Liver (tissue), 3 donors: ENCODE measurements at regions not wholly inside any gene's neighbourhood (a gene's known extent, or its start where the extent isn't known, plus 50 kb on each side); places are given as distances from the start of the nearest gene placed in this dataset.

Source experiments
- ATF3 ChIP-seq: IDR thresholded peaks from 2 replicates; pipeline ENCODE4 v1.6.1; 2016; ENCODE audit warnings: antibody characterized with exemption
- FOXA1 ChIP-seq: IDR thresholded peaks from 2 replicates; pipeline ENCODE4 v1.6.1; 2016; ENCODE audit warnings: antibody characterized with exemption
- JUND ChIP-seq, 2 donors: IDR thresholded peaks; 2 replicates each; pipeline ENCODE4 v1.6.1; 2016; ENCODE audit warnings: antibody characterized with exemption in 2 of 2
- MAX ChIP-seq: IDR thresholded peaks from 2 replicates; pipeline ENCODE4 v1.6.1; 2016; ENCODE audit warnings: antibody characterized with exemption
- RAD21 ChIP-seq, 2 donors: IDR thresholded peaks; 2 replicates each; pipeline ENCODE4 v1.6.1; 2016; ENCODE audit warnings: antibody characterized with exemption in 2 of 2, mild to moderate bottlenecking in 2 of 2
- REST ChIP-seq: IDR thresholded peaks from 2 replicates; pipeline ENCODE4 v1.6.1; 2016; ENCODE audit warnings: antibody characterized with exemption, mild to moderate bottlenecking
- RXRA ChIP-seq, 2 donors: IDR thresholded peaks; 2 replicates each; pipeline ENCODE4 v1.6.1; 2017 to 2018; ENCODE audit warnings: antibody characterized with exemption in 2 of 2, mild to moderate bottlenecking in 1 of 2
- SP1 ChIP-seq: IDR thresholded peaks from 2 replicates; pipeline ENCODE4 v1.6.1; 2018; ENCODE audit warnings: antibody characterized with exemption, mild to moderate bottlenecking
- YY1 ChIP-seq: IDR thresholded peaks from 2 replicates; pipeline ENCODE4 v1.6.1; 2016; ENCODE audit warnings: antibody characterized with exemption, mild to moderate bottlenecking
- TF ChIP-seq, protein P1 (sequence below): fragments of 150-350 bp; IDR thresholded peaks from 2 replicates; pipeline ENCODE4 v1.5.1; 2017; ENCODE audit warnings: improper control_type of control experiment, low read depth, low read length; ENCODE audit not compliant: missing input control
- donor health status: healthy.
- donor health status: healthy.

GRCh38 chr13:73204952-73205351, 146.1 kb downstream of the KLF5 start:
- TF ChIP-seq, protein P1, sequence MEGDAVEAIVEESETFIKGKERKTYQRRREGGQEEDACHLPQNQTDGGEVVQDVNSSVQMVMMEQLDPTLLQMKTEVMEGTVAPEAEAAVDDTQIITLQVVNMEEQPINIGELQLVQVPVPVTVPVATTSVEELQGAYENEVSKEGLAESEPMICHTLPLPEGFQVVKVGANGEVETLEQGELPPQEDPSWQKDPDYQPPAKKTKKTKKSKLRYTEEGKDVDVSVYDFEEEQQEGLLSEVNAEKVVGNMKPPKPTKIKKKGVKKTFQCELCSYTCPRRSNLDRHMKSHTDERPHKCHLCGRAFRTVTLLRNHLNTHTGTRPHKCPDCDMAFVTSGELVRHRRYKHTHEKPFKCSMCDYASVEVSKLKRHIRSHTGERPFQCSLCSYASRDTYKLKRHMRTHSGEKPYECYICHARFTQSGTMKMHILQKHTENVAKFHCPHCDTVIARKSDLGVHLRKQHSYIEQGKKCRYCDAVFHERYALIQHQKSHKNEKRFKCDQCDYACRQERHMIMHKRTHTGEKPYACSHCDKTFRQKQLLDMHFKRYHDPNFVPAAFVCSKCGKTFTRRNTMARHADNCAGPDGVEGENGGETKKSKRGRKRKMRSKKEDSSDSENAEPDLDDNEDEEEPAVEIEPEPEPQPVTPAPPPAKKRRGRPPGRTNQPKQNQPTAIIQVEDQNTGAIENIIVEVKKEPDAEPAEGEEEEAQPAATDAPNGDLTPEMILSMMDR, result no peak
- TF ChIP-seq JUND (IDR thresholded peaks at IDR 0.05) (no peak), FOXA1 (no peak), MAX (no peak), YY1 (no peak), REST (peak; percentile 18), ATF3 (no peak), RXRA (IDR thresholded peaks at IDR 0.05) (no peak), RAD21 (IDR thresholded peaks at IDR 0.05) (no peak), SP1 (no peak)
